ENCODE measurements at regions not wholly inside any gene's neighbourhood (a gene's known extent, or its start where the extent isn't known, plus 50 kb on each side); places are given as distances from the start of the nearest gene placed in this dataset.
A peak's percentile ranks its signal among the peaks of the same experiment; 100 is the strongest.

DNA sequence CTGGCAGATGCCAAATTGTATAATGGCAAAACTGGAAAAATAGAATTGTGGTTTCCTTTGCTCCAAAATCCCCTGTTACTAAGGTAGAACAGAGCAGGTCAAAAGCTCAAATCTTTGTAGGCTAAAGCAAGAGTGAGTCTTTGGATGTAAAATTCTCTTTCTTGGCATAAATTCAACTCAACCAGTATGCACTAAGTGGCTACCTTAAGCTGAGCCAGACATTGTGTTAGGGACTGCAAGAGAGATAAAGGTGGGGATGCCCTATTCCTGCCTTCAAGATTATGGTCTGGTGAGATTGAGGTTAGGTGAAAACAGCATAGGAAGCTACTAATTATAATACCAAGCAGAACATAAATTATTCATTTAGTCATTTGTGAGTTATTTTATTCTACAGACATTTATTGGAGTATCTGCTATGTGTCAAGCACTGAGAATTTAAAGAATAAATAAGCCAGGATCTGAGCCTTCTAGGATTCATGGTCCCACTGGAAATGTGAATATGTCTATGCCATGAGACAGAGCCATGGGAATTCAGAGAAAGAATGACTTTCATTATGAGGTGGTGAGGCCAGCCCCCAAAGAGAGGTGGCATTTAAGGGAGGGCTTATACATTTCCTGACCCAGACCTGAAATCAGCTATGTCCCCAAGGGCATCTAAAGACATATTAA is 198.0 kb upstream of the NCKAP5 start:
- Histone ChIP-seq H3K4me1 (ENCODE audit: control insufficient read depth, insufficient read depth, low read length) (no peaks in the 10 kb centered on the region), H3K4me3 (ENCODE audit: low read length in 2 of 2) (no peak overlapping the region), H3K9ac (ENCODE audit: low read length in 2 of 2) (no peak overlapping the region), H3K36me3 (ENCODE audit: control insufficient read depth in 2 of 2, insufficient read depth in 2 of 2, low read length in 2 of 2) (no peaks in the 10 kb centered on the region), H3K27me3 (ENCODE audit: control insufficient read depth in 1 of 2, insufficient read depth in 2 of 2, low read length in 2 of 2) (no peaks in the 10 kb centered on the region), H3K9me3 (ENCODE audit: control insufficient read depth in 2 of 2, low read length in 2 of 2) (no peaks in the 10 kb centered on the region), H3K27ac (ENCODE audit: low read length) (no peak overlapping the region)

DNA sequence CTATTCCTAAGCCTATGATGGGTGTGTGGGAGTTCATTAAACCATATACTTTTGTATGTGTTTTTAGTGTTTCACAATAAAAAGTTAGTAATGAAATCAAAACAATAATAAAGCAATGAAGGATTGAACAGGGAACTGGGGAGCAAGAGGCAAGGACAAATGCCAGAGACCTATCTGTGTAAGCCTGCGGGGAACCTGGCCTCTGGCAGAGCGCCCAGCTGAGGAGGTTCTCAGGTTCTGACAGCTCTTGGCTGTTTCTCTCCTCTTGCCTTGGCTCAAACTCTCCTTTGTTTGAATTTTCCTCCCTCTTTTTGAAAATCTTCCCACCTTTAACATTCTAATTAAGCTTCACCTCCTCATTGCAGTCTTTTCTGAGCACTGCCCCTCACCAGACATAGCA is 200.0 kb upstream of the NCKAP5 start:
- Histone ChIP-seq H3K36me3 (ENCODE audit: control insufficient read depth in 2 of 2, insufficient read depth in 2 of 2, low read length in 2 of 2) (no peaks in the 10 kb centered on the region), H3K4me3 (ENCODE audit: low read length in 2 of 2) (no peak overlapping the region), H3K9me3 (ENCODE audit: control insufficient read depth in 2 of 2, low read length in 2 of 2) (no peaks in the 10 kb centered on the region), H3K27me3 (ENCODE audit: control insufficient read depth in 1 of 2, insufficient read depth in 2 of 2, low read length in 2 of 2) (no peaks in the 10 kb centered on the region), H3K27ac (ENCODE audit: low read length) (no peak overlapping the region), H3K4me1 (ENCODE audit: control insufficient read depth, insufficient read depth, low read length) (no peaks in the 10 kb centered on the region), H3K9ac (ENCODE audit: low read length in 2 of 2) (no peak overlapping the region)

GRCh38 chr2:133768658-133769435 is 200.6 kb upstream of the NCKAP5 start:
- Histone ChIP-seq H3K27ac (ENCODE audit: low read length) (no peak overlapping the region), H3K4me1 (ENCODE audit: control insufficient read depth, insufficient read depth, low read length) (peaks cover 1% of the 10 kb centered on the region), H3K36me3 (ENCODE audit: control insufficient read depth in 2 of 2, insufficient read depth in 2 of 2, low read length in 2 of 2) (no peaks in the 10 kb centered on the region), H3K9me3 (ENCODE audit: control insufficient read depth in 2 of 2, low read length in 2 of 2) (no peaks in the 10 kb centered on the region), H3K9ac (ENCODE audit: low read length in 2 of 2) (no peak overlapping the region), H3K4me3 (ENCODE audit: low read length in 2 of 2) (no peak overlapping the region), H3K27me3 (ENCODE audit: control insufficient read depth in 1 of 2, insufficient read depth in 2 of 2, low read length in 2 of 2) (no peaks in the 10 kb centered on the region)

DNA sequence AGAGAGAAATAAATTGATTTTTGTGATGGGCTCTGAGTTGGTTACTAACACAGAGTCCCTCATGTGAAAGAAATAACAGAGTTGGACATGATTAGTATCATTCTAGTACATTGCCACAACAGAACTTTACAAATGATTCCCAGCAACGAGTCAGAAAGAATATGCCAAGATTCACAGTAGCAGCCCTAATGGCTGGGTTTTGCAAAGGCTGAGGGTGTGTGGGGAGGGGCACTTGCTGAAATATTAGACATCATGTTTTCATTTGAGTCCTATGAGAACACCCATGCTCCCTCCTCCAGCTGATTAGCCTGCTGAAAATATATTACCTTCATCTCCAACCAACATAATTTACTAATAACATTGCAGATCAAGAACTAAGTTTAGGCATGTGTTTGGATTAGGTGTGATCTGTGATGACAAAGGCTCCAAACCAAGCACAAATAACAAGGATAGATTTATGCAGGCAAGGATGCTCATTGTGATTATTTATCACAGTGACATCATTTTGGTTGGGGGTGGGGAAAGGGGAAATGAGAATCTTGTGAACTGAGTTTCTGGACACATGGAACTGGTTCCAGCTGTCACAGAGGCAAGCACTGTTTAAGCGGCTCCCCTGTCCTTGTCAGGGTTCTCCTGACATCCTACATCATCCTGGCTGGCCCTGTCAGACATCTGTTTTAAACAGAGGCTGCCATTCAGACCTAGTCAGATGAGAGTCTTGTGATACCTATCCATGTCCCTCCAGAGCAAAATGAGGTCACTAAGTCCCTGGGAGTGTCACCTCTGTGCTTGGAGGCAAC is 205.8 kb upstream of the NCKAP5 start:
- H3K4me3 ChIP-seq (ENCODE audit: low read length in 2 of 2): no peak overlapping the region
- H3K27ac ChIP-seq (ENCODE audit: low read length): peak overlapping the region; percentile 41
- H3K36me3 ChIP-seq (ENCODE audit: control insufficient read depth in 2 of 2, insufficient read depth in 2 of 2, low read length in 2 of 2): no peaks in the 10 kb centered on the region
- H3K27me3 ChIP-seq (ENCODE audit: control insufficient read depth in 1 of 2, insufficient read depth in 2 of 2, low read length in 2 of 2): no peaks in the 10 kb centered on the region
- H3K9me3 ChIP-seq (ENCODE audit: control insufficient read depth in 2 of 2, low read length in 2 of 2): no peaks in the 10 kb centered on the region
- H3K9ac ChIP-seq (ENCODE audit: low read length in 2 of 2): no peak overlapping the region
- peaks cover 17% of the 10 kb centered on the region for H3K4me1 ChIP-seq (ENCODE audit: control insufficient read depth, insufficient read depth, low read length)

GRCh38 chr2:133774654-133775015 is 206.4 kb upstream of the NCKAP5 start:
- H3K27me3 ChIP-seq (ENCODE audit: control insufficient read depth in 1 of 2, insufficient read depth in 2 of 2, low read length in 2 of 2): no peaks in the 10 kb centered on the region
- H3K9me3 ChIP-seq (ENCODE audit: control insufficient read depth in 2 of 2, low read length in 2 of 2): no peaks in the 10 kb centered on the region
- H3K27ac ChIP-seq (ENCODE audit: low read length): peak overlapping the region; percentile 41
- H3K9ac ChIP-seq (ENCODE audit: low read length in 2 of 2): no peak overlapping the region
- H3K4me1 ChIP-seq (ENCODE audit: control insufficient read depth, insufficient read depth, low read length): peaks cover 17% of the 10 kb centered on the region
- H3K36me3 ChIP-seq (ENCODE audit: control insufficient read depth in 2 of 2, insufficient read depth in 2 of 2, low read length in 2 of 2): no peaks in the 10 kb centered on the region
- peak overlapping the region in 1 of 2 donors; percentile 35 for H3K4me3 ChIP-seq (ENCODE audit: low read length in 2 of 2)

- Histone ChIP-seq H3K9me3 (ENCODE audit: control insufficient read depth in 2 of 2, low read length in 2 of 2) (no peaks in the 10 kb centered on the region), H3K27me3 (ENCODE audit: control insufficient read depth in 1 of 2, insufficient read depth in 2 of 2, low read length in 2 of 2) (no peaks in the 10 kb centered on the region), H3K36me3 (ENCODE audit: control insufficient read depth in 2 of 2, insufficient read depth in 2 of 2, low read length in 2 of 2) (no peaks in the 10 kb centered on the region), H3K9ac (ENCODE audit: low read length in 2 of 2) (no peak overlapping the region), H3K4me3 (ENCODE audit: low read length in 2 of 2) (no peak overlapping the region), H3K27ac (ENCODE audit: low read length) (no peak overlapping the region), H3K4me1 (ENCODE audit: control insufficient read depth, insufficient read depth, low read length) (peaks cover 17% of the 10 kb centered on the region)
These were observed 208.8 kb upstream of the NCKAP5 start for GRCh38 chr2:133776936-133777573.

DNA sequence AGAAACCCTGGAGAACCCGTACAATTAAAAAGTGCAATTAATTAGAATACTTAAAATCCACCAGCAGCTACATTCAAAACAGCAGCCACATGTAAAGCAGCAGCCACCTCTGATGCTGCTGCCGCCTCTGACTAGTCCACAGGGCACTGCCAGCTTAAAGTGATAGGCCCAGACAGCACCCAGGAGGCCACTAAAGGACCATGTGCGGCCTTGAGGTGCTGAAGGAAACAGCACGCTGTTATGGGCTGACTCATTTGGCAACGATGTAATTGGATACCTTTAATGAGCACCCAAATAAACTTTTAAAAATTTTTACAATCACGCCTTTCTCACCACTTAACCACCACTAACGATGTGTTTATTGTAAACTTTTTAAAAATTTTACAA is 209.3 kb upstream of the NCKAP5 start:
- no peaks in the 10 kb centered on the region for H3K36me3 ChIP-seq (ENCODE audit: control insufficient read depth in 2 of 2, insufficient read depth in 2 of 2, low read length in 2 of 2)
- no peaks in the 10 kb centered on the region for H3K9me3 ChIP-seq (ENCODE audit: control insufficient read depth in 2 of 2, low read length in 2 of 2)
- no peak overlapping the region for H3K27ac ChIP-seq (ENCODE audit: low read length)
- H3K9ac ChIP-seq (ENCODE audit: low read length in 2 of 2): no peak overlapping the region
- no peaks in the 10 kb centered on the region for H3K27me3 ChIP-seq (ENCODE audit: control insufficient read depth in 1 of 2, insufficient read depth in 2 of 2, low read length in 2 of 2)
- no peak overlapping the region for H3K4me3 ChIP-seq (ENCODE audit: low read length in 2 of 2)
- H3K4me1 ChIP-seq (ENCODE audit: control insufficient read depth, insufficient read depth, low read length): peaks cover 17% of the 10 kb centered on the region

GRCh38 chr2:133780099-133780996 is 212.1 kb upstream of the NCKAP5 start:
- H3K27ac ChIP-seq (ENCODE audit: low read length): no peak overlapping the region

GRCh38 chr2:133780997-133781513 is 212.8 kb upstream of the NCKAP5 start:
- Histone ChIP-seq H3K36me3 (ENCODE audit: control insufficient read depth in 2 of 2, insufficient read depth in 2 of 2, low read length in 2 of 2) (no peaks in the 10 kb centered on the region), H3K9me3 (ENCODE audit: control insufficient read depth in 2 of 2, low read length in 2 of 2) (peaks cover 0 to 9% of the 10 kb centered on the region in 2 donors), H3K27me3 (ENCODE audit: control insufficient read depth in 1 of 2, insufficient read depth in 2 of 2, low read length in 2 of 2) (no peaks in the 10 kb centered on the region), H3K27ac (ENCODE audit: low read length) (no peak overlapping the region), H3K4me1 (ENCODE audit: control insufficient read depth, insufficient read depth, low read length) (no peaks in the 10 kb centered on the region), H3K9ac (ENCODE audit: low read length in 2 of 2) (no peak overlapping the region), H3K4me3 (ENCODE audit: low read length in 2 of 2) (no peak overlapping the region)

More at GRCh38 chr2:133780099-133780996, 212.1 kb upstream of the NCKAP5 start:
- H3K4me1 ChIP-seq (ENCODE audit: control insufficient read depth, insufficient read depth, low read length): peaks cover 1% of the 10 kb centered on the region
- H3K4me3 ChIP-seq (ENCODE audit: low read length in 2 of 2): no peak overlapping the region
- H3K27me3 ChIP-seq (ENCODE audit: control insufficient read depth in 1 of 2, insufficient read depth in 2 of 2, low read length in 2 of 2): no peaks in the 10 kb centered on the region
- H3K36me3 ChIP-seq (ENCODE audit: control insufficient read depth in 2 of 2, insufficient read depth in 2 of 2, low read length in 2 of 2): no peaks in the 10 kb centered on the region
- H3K9me3 ChIP-seq (ENCODE audit: control insufficient read depth in 2 of 2, low read length in 2 of 2): peaks cover 0 to 9% of the 10 kb centered on the region in 2 donors
- no peak overlapping the region for H3K9ac ChIP-seq (ENCODE audit: low read length in 2 of 2)
